Hepatic stellate cell (primary cell): ENCODE measurements at regions not wholly inside any gene's neighbourhood (a gene's known extent, or its start where the extent isn't known, plus 50 kb on each side); places are given as distances from the start of the nearest gene placed in this dataset.

Experiments
- DNase-seq: peaks from one replicate; pipeline ENCODE4 v3.0.0; 2011; ENCODE audit warnings: low spot score

DNA sequence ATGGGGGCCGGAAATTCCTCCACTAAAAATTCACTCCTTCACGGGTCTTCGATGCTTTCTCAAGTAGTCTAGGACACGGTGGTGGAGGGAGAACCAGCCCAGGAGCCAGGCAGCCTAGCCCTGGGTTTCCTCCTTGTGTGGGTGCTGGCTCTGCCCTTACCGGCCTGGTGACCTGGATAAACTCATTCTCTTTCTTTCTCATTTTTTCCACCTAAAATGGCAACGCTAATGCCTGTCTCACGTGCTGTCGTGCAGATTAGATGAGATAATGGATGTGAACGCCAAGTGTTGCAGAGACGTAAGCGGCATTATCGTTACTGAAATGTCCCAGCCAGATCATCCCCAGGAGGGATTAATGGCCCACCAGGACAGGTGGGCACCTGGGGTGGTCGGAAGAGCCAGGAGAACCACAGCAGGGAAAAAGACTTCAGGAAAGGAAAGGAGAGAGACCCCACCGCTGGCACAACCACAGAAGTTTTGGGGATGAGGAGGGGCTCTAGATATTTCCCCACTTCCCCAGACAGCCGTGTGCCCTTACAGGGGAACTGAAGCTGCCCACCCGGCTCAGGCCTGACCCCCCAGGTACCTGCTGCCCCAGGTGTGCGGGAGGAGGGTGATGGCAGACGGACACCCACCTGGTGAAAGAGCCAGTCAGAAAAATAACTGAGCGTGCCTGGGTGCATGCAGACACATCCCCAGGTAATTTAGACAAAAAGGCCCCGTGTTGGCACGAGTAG, 100.8 kb upstream of the ASAP2 start:
- DNase-seq: no peak

DNA sequence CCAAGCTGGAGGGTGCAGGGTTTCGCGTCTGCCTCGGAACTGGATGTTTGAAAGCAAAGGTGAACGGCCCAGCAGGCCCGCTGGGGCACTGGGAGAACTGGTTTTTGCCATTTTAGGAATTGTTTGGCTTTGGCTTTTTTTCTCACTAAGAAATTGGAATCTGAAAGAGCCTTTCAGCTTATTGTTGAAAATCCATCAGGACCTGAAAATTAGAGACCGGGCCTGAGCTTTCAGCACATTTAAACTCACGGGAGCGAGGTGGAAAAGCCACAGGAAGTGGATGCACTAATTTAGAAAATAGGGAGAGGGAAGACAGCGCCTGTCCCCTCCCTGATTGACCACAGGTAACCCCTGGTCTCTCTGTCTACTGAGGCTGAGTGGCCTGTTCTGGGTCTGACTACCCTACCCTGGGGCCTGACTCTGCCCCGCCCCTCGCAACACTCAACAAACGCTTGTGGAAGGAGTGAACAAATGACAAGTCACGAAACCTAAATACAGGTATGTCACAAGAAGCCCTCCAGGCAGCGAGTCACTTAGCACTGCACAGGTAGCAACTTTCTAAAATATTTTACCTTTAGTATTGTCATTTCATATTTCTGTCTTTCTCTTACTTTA, 100.3 kb upstream of the MBOAT2 start:
- no peak for DNase-seq

DNA sequence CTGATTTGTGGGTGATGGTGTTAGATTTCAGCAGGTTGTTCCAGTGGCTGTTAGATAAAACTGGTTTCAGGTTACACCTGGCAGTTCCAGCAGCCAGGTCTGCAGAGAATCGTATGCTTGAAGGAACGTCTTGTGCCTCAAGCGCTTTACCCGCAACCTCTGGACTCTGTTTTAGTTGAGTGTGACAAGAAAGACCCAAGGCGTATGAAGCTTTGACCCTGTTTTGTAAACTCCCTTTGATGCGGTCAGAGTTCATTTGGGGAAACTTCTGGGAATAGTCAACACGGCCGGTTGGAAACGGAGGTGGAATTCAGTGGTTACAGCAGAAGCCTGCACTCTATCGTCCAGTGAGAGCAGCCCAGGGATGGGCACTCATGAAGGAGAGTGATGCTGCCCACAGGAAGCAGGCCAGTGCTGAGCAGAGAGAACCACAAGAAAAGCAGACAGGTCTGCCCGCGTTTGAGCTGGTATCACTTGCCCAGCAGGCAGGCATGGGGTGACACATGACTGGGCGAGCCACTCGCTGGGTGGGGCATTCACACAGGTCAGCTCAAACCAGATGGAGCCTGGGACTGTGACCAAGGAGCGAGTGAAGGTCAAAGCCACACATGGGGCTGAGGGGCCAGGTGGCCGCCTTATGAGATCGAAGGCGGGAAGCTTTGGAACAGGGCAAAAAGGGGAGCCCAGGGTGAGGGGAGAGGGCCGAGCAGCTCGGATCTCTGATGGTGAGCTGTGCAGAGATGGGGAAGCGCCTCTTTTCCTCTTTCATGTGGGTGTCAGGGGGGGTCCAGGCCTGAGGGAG, 99.6 kb upstream of the MBOAT2 start:
- no peak for DNase-seq

DNA sequence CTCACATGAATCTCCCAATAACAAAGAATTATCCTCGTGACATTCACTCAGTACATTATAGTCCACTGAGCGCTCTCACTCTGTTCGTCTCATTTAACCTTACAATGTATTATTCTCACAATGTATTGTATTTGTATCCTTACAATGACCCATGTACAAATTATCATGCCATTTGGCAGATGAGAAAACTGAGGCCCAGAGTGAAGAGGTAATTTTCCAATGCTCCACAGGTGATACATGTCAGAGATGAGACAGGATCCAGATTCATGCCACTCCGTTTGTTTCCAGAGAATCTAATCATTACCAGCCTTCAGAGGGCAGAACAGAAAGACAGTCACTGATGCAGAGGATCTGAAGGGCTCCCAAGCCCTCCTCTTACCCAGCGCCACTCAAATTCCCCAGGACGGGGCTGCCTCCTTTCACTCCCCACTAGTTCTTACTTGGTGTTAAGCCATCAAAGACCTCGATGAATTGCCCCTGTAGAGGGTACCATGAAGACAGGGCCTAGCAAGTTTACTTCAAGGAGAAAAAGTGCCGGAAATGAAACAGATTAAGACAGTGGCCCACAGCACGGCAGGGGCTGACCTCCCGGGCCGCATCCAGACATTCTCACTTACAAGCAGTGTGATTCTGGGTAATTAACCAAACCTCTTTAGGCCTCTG, 98.4 kb upstream of the MBOAT2 start:
- no peak for DNase-seq

DNA sequence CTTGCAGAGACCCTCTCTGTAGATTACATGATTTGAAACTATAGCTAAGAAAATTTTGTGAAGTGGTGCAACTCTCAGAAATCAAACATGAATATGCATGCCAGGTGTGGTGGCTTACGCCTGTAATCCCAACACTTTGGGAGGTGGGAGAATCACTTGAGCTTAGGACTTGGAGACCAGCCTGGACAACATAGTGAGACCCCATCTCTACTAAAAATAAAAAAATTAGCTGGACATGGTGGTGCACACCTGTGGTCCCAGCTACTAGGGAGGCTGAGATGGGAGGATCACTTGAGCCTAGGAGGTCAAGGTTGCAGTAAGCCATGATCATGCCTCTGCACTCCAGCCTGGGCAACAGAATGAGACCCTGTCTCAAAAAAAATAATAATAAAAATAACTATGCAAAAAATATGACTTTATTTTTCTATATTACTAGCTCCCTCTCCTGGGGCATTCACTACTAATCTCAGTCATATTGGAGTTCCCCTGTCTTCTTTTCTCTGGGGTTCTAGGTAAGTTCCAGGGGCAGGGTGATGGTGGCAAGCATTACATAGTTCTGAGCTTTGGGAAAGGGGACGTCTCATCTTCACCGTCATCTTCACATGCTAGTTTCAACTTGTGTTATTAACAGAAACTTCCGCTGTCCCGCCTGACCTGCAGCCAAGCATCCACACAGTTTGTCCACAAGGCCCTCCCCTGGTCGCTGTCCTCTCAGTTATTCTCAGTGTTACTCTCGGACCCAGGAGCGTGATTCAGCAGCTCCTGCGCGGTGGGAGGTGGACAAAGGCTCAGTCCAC, 96.8 kb upstream of the MBOAT2 start:
- DNase-seq: no peak

DNA sequence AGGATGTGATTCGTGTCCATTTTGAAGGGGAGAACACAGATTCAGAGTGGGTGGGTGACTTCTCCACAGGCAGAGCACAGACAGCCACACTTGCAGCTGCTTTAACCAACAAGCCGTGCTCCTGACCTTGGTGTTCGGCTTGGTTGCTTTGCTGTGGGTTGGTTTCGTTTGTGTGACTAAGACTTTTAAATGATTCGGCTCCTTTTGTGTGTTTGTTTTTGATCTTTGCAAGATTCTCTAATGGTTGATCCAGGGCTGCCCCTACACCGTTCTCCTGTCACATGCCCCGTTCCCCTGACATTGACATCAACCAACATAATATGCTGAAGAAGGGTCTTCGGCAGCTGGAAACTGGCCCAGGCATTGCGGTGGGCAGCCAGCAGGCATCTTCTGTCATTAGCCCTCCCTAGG, 95.9 kb upstream of the MBOAT2 start:
- peak; percentile 83 for DNase-seq

DNA sequence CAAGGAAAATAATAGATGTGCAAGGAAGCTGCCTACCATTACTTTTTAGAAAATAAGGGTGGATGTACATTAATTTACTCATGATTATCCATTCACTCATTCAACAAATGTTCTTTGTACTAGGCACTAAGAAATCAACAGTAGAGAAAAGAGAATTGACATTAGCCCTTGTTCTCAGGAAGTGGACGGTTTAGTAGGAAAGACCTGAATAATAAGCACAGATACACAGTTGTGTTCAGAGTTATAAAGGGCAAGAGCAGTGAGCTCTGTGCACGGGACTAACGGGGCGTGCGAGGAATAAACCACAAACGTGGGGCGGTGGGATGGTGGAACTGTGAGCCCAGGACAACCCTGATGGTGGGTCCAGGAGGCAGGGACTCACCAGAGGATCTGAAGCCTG, 94.4 kb upstream of the MBOAT2 start:
- no peak for DNase-seq

DNA sequence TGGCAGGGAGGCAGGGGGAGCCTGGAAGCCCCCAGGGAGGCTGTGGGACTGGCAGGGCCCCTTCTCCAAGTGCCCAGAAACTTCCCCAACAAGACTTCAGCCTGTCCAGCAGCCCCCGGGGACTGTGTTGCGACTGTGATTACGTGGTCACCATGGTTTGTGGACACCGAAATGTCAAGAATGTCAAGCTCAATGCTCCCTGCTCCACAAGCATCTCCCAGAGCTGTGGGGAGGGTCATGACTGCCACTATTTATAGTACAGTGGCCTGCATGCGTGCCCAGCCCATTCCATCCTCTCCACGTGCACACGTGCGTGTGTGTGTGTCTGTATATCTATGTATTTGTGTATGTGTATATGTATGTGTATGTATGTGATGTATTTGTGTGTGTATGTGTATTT, 93.8 kb upstream of the MBOAT2 start:
- DNase-seq: peak; percentile 84

DNA sequence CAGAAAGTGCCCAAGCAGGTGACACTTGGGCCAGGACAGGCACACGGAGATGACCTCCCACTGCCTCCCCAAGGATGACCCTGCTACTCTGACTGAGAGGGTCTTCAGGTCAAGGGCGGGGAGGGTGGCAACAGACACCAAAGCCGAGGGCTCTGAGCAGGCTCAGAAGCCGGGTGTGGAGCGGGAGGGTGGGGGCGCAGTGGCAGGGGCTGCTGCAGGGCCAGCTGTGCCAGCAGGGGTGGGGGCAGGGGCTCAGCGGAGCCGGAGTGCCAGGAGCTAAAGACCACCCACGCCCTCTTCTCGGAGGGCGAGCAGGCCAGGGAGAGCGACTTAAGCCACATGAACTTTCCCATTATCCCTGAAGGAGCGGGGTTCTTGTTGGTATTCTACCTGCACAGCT, 93.3 kb upstream of the MBOAT2 start:
- no peak for DNase-seq

DNA sequence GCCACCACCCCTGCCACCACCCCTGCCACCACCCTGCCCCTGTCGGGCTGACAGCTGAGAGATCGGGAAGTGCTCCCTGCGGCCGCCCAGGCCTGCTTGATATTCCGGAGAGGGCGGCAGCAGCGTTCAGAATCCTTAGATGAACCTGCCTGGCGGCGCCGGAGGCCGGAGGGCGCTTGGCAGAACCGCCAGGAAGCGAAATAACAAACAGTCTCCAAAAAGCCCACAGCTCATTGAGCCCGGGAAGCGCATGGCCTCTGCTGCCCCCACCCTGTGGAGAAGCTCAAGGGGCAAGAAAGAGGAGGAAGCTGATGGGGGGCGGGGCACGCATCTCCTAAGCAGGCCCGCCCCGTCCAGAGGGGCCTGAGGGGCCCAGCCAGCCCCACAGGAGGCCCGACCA, 92.2 kb upstream of the MBOAT2 start:
- DNase-seq: peak; percentile 68

DNA sequence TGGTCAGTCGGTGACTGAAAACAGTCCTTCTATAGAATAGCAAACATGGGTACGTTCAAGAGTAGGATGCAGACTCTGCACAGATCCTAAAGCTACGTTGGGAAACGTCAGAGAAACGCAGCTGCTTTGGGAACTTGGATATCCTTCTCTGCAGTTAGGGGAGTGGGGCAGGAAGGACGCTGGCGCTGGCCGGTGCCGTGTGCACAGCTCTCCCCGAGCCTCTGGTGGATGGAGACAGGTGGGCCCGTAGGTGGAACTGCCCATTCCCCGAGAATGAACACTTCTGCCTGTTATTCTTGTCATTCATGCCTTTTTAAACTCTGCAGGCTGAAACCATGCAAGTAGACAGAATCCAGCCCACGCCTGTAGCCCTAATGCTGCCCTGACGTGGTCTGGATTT, 91.7 kb upstream of the MBOAT2 start:
- DNase-seq: no peak

DNA sequence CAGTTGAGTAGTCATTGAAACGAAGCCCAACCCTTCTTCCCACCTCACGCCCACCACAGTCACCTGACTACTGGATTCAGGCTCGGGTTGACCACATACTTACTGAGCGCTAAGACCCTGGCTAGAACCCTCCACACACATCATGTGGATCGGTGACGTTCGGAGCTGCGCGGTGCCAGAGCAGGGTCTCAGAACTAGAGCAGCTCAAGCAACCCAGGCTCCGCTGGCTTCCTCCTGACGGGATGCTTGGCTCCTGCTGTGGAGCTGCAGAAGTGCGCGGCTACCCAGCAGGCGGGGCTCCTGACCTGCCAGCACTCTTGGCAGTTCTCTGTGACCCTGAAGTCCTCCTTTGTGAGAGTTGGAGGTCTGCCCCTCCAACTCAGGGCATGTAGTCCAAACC, 90.6 kb upstream of the MBOAT2 start:
- no peak for DNase-seq

DNA sequence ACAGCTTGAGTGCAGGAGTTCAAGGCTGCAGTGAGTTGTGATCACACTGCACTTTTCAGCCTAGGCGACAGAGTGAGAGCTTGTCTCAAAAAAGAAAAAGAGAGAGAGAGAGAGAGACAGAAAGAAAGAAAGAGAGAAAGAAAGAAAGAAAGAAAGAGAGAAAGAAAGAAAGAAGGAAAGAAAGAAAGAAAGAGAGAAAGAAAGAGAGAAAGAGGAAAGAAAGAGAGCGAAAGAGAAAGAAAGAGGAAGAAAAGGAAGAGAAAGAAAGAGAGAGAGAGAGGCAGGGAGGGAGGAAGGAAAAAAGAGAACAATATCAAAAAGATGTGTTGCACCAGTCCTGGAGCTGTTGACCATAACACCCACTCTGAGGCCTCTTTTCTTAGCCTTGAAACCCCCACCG, 89.8 kb upstream of the MBOAT2 start:
- no peak for DNase-seq

DNA sequence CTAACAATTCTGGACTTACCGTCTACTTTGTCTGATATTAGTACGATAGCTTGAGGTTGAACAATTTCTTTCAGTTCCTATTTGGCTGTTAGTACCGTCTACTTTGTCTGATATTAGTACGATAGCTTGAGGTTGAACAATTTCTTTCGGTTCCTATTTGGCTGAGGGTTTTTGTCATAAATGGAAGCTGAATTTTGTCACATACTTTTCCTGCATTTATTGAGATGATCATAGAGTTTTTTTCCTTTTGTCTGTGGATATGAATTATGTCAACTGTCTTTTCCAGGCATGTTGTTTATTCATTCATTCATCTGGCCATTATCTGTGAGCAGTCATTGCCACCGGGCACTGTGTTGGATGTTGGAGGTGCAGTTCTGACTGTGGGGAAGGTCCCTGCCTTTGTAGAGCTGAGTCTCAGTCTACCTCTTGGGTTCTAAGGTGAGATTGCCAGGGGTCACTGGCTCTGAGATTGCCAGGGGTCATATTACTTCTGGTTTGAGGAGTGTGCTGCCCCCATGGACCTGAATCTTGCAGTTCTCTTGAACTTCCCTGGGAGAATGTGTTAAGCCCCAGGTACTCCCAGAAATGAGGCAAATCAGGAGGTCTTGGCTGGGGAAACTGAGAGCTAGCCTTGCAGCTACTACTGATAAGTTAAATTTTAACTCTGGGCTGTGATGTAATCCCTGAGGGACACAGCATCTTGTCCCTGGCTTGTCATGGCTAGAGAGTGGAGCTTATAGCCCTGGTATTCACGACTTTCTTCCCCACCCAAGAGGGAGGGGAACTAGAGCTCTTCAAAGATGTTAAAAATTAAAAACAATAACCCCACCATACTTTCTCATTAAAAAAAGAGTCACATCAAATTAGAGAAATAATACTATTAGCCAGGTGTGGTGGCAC, 89.1 kb upstream of the MBOAT2 start:
- DNase-seq: no peak

DNA sequence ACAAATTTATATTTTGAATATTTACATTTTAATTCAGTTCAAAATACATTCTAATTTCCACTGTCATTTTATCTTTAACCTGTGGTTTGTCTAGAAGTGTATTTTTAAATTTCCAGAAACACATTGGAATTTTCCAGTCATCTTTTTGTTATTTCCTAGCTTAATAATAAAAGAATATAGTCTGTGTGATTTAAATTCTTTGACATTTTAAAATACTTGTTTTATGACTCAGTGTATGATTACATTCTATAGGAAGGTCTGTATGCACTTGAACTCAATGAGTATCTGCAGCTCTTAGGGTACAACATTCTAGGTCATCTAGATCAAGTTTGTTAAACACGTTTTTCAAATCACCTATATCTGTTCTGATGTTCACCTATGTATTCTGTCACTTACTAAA, 88.3 kb upstream of the MBOAT2 start:
- no peak for DNase-seq

DNA sequence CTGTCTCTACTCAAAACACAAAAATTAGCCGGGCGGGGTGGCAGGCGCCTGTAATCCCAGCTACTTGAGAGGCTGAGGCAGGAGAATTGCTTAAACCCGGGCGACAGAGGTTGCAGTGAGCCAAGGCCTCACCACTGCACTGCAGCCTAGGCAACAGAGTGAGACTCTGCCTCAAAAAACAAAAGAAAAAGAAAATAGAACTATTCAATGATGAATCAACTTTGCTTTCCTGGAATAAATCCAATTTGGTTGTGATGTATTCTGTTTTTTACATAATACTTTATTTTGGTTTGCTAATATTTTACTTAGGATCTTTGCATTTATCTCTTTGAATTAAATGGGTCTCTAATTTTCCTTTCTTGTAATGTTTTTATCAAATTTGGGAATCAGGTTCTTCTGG, 86.3 kb upstream of the MBOAT2 start:
- DNase-seq: no peak

DNA sequence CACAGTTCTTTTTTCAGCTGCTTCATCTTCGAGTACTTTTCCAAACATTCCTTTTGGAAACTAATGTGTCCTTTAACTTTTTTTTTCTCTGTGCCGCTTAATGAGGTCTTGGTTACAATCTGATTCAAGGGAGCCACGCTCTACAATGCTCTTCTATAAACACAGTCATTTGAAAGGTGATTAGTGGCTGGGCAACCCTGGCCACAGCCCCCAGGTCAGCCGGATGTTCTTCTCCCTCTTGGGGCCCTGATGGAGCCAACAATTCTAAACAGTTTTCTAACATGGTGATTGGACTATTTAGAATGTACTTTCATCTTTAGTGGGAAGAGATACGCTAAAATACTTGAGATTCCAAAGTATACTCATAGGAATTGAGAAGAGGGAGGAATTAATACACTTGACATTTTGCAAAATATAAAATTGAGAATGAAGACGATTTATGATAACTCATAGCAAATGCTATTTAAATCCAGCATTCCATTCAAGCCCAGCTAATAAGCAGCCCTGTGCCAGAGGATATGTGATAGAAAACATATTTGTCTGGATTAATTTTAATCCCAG, 83.7 kb upstream of the MBOAT2 start:
- DNase-seq: no peak

DNA sequence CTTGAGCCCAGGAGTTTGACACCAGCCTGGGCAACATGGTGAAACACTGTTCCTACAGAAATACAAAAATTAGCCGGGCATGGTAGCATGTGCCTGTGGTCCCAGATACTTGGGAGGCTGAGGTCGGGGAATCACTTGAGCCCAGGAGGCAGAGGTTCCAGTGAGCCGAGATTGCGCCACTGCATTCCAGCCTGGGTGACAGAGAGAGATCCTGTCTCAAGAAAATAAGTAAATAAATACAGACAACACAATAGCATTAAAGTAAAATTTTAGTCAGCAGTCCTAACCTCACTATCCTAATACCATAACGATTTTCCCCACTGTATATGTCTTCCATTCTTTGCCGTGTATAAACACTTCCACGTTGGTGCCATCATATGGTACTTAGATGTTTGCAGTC, 83.0 kb upstream of the MBOAT2 start:
- no peak for DNase-seq

DNA sequence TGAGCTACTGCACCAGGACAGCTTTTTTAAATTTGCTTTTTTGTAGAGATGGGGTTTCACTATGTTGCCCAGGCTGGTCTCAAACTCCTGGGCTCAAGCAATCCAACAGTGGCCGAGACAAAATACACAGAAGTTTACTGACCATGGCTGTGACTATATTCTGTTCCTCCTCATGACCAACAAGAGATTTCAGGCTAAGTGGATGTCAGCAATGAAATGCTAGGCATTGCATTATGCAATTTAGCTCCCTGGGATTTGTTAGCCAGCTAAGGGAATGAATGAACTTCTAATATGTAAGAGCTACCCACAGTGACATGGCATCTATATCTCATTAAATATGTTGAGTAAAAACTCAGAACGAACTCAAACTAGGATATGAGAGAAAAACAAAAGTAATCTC, 81.9 kb upstream of the MBOAT2 start:
- no peak for DNase-seq

DNA sequence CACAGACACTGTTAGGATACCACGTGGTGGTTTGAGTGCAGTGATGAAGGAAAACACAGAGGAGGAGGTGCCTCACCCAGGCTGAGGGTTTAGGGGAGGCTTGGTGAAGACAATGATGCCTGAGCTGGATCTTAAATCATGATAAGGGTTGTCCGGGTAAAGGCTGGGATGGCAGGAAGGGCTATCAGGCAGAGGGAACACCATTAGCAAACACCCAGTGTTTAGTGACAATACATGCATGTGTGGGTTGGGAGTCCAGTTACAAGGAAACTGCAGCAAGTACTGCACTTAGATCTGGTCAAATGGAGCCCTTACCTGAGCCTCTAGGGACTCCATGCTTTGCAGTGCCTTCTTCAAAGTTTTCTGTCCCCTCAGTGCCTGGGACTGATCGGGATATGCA, 79.8 kb upstream of the MBOAT2 start:
- no peak for DNase-seq

DNA sequence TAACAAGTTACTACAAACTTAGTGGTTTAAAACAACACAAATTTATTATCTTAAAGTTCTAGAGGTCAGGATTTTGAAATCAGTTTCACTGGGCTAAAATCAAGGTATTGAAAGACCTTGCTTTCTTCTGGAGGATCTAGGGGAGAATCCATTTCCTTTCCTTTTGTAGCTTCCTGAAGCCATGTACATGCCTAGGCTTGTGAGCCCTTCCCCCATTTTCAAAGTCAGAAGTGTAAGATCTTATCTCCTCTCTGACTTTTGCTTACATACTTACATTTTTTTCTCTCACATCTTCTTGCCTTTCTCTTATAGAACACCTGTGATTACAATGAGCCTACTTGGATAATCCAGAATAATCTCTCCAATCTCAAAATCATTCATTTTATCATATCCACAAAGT, 78.7 kb upstream of the MBOAT2 start:
- no peak for DNase-seq
